Vagina (tissue), 2 donors: ENCODE measurements at regions not wholly inside any gene's neighbourhood (a gene's known extent, or its start where the extent isn't known, plus 50 kb on each side); places are given as distances from the start of the nearest gene placed in this dataset.

ENCODE experiments used
- DNase-seq, 2 donors: peaks; one replicate each; pipeline ENCODE4 v3.0.0-alpha.2; 2017; ENCODE audit errors: extremely low spot score in 2 of 2
- H3K27ac ChIP-seq: fragments of 200-600 bp; sonication (generic); one replicate; pipeline ENCODE4 v1.5.1; 2019
- H3K27me3 ChIP-seq: fragments of 200-600 bp; sonication (generic); one replicate; pipeline ENCODE4 v1.5.1; 2019
- H3K36me3 ChIP-seq, 2 donors: fragments of 200-600 bp; sonication (generic); one replicate each; pipeline ENCODE4 v1.5.1; 2017 to 2019
- H3K4me1 ChIP-seq: fragments of 200-600 bp; sonication (generic); one replicate; pipeline ENCODE4 v1.5.1; 2019
- H3K4me3 ChIP-seq, 2 donors: fragments of 200-600 bp; sonication (generic); 1 replicate in 1 of 2; 2 replicates in 1 of 2; pipeline ENCODE4 v1.5.1; 2016 to 2019
- H3K9me3 ChIP-seq: fragments of 200-600 bp; sonication (generic); one replicate; pipeline ENCODE4 v1.5.1; 2019
- POLR2A ChIP-seq, 2 donors: fragments of 450-650 bp; IDR thresholded peaks; one replicate each; pipeline ENCODE4 v1.6.1; 2017; ENCODE audit warnings: antibody characterized with exemption in 2 of 2, mild to moderate bottlenecking in 2 of 2, moderate library complexity in 2 of 2
- POLR2AphosphoS5 ChIP-seq, 2 donors: sonication (generic); formaldehyde crosslinking; IDR thresholded peaks; one replicate each; pipeline ENCODE4 v1.9.0; 2017; ENCODE audit warnings: antibody characterized with exemption in 2 of 2, mild to moderate bottlenecking in 2 of 2, low read depth in 1 of 2; ENCODE audit not compliant: insufficient read depth in 1 of 2
- intact Hi-C: fragments of 100-400 bp; cut with DNase I; formaldehyde crosslinking; loops from one replicate; pipeline ENCODE4 v1.15.1; 2023
- TF ChIP-seq, protein P1 (sequence below), 3 experiments: fragments of 450-650 bp in 2 of 3; fragments of 200-600 bp in 1 of 3; sonication (generic) in 1 of 3; IDR thresholded peaks; one replicate each; pipeline ENCODE4 v1.5.1; 2017 to 2019; ENCODE audit warnings: antibody characterized with exemption in 3 of 3, mild to moderate bottlenecking in 2 of 3, moderate library complexity in 2 of 3

DNA sequence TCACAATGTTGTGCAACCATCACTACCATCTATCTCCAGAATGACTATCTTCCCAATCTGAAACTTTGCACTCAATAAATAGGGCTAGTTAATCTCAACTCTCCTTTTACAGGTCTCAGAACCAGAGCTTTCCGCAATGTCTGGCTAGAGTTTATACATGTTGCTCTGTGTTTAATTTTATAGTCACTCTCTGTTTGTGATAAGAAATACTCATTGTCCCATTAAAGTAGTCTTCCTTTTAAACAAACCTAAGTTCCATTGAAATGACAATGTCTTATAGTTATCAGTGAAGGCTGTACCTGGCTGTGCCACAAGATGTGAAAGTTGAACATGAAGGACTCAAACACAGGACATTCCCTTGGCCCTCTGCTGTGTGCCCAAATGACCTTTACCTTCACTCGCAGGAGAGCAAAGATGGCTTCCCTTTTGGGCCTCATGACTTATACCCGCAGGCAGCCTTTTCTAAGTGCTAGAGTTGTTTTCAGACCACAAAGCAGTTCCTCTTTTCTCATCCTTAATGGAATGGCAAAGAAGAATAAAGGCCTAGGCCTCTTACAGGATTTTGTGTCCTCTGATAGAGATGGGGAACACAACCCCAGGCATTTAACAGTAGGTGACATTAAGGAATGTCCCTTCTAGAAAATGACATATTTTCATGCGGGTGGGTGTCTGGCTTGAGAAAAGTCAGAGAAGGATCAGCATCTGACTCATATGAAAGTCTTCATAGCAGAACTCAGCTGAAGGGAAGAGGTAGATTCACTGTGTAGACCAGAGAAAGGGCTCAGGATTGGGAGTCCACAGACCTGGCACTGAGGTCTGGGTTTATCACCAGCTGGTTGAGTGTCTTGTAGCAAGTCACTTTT, 69.6 kb upstream of the ATP10B start:
- no peak for DNase-seq
- TF ChIP-seq, protein P1, sequence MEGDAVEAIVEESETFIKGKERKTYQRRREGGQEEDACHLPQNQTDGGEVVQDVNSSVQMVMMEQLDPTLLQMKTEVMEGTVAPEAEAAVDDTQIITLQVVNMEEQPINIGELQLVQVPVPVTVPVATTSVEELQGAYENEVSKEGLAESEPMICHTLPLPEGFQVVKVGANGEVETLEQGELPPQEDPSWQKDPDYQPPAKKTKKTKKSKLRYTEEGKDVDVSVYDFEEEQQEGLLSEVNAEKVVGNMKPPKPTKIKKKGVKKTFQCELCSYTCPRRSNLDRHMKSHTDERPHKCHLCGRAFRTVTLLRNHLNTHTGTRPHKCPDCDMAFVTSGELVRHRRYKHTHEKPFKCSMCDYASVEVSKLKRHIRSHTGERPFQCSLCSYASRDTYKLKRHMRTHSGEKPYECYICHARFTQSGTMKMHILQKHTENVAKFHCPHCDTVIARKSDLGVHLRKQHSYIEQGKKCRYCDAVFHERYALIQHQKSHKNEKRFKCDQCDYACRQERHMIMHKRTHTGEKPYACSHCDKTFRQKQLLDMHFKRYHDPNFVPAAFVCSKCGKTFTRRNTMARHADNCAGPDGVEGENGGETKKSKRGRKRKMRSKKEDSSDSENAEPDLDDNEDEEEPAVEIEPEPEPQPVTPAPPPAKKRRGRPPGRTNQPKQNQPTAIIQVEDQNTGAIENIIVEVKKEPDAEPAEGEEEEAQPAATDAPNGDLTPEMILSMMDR (IDR thresholded peaks at IDR 0.05): no peak

DNA sequence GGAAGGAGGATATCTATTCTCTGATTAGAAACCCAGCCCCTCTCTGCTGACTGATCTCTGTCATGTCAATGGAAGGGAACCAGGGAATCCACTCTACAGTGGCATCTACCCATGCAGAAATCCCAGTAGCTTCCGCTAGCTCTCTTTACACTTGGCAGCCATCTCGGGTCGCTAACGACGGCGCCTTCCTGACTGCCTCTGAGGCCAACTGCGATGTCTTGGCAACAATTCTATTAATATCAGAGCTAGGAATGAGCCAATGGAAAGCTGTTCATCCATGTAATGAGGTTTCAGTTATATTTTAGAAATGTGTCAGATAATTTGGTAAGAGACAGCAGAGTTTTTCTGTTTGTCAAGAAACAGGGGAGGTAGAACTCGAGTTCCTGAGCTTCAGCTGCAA, 67.6 kb upstream of the ATP10B start:
- H3K27ac ChIP-seq: no peak overlapping the region
- DNase-seq: no peak
- H3K4me1 ChIP-seq: no peaks in the 10 kb centered on the region
- no peak overlapping the region for H3K4me3 ChIP-seq
- no peaks in the 10 kb centered on the region for H3K9me3 ChIP-seq
- intact Hi-C loops: no loop called here
- H3K27me3 ChIP-seq: no peaks in the 10 kb centered on the region
- TF ChIP-seq POLR2A (IDR thresholded peaks at IDR 0.05) (no peak), POLR2AphosphoS5 (IDR thresholded peaks at IDR 0.05; ENCODE audit: insufficient read depth in 1 of 2, low read depth in 1 of 2) (no peak)
- TF ChIP-seq, protein P1 (IDR thresholded peaks at IDR 0.05): no peak
- no peaks in the 10 kb centered on the region for H3K36me3 ChIP-seq

More for the DNA sequence above, 69.6 kb upstream of the ATP10B start:
- H3K4me1 ChIP-seq: peaks cover 10% of the 10 kb centered on the region
- H3K4me3 ChIP-seq: no peak overlapping the region
- H3K36me3 ChIP-seq: no peaks in the 10 kb centered on the region
- no peak overlapping the region for H3K27ac ChIP-seq
- no peaks in the 10 kb centered on the region for H3K9me3 ChIP-seq
- H3K27me3 ChIP-seq: no peaks in the 10 kb centered on the region
- intact Hi-C loops: no loop called here

DNA sequence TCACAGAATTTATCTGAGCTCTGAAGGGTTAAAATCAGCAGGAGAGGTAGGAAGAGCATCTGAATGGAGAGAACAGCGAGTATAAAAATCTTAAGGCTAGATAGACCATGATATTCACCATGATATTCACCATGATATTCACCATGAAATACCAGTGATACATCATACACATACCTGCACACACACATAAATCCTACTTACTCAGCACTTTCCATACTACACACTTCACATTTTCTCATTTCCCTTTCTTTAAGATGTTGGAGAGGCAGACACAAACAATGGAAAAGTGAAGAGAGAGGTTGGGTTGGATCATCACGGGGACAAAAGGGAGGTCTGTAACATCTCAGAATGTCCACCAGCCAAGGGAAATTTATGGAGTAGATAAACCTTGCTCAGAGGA, 66.4 kb upstream of the ATP10B start:
- no peak for DNase-seq
- intact Hi-C loops: no loop called here
- Histone ChIP-seq H3K9me3 (no peaks in the 10 kb centered on the region), H3K27ac (no peak overlapping the region), H3K4me3 (no peak overlapping the region), H3K36me3 (no peaks in the 10 kb centered on the region), H3K27me3 (no peaks in the 10 kb centered on the region), H3K4me1 (no peaks in the 10 kb centered on the region)
- TF ChIP-seq POLR2AphosphoS5 (IDR thresholded peaks at IDR 0.05; ENCODE audit: insufficient read depth in 1 of 2, low read depth in 1 of 2) (no peak), POLR2A (IDR thresholded peaks at IDR 0.05) (no peak)
- TF ChIP-seq, protein P1 (IDR thresholded peaks at IDR 0.05): no peak

DNA sequence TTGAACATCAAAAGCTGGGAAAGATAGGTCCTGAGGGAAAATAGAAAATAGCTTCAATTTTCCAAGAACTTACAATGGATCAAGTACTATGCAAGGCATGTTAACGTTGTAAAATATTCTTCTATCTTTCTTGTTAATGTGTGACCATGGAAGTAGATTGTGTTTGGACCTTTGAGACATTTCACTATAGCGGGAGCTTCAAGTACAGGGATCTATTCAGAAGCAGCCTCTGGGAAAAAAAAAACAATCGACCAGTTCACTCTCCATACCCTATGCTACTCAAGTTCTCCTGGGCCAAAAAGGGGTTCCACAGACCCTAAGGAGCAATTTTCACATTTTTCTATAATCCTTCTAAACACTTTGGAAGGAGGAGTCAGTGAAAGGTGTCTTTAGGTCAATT, 54.1 kb upstream of the ATP10B start:
- Histone ChIP-seq H3K4me3 (no peak overlapping the region), H3K27ac (no peak overlapping the region), H3K4me1 (no peaks in the 10 kb centered on the region), H3K36me3 (no peaks in the 10 kb centered on the region), H3K27me3 (no peaks in the 10 kb centered on the region), H3K9me3 (no peaks in the 10 kb centered on the region)
- no peak for DNase-seq
- no peak for TF ChIP-seq POLR2A (IDR thresholded peaks at IDR 0.05)
- no peak for TF ChIP-seq POLR2AphosphoS5 (IDR thresholded peaks at IDR 0.05; ENCODE audit: insufficient read depth in 1 of 2, low read depth in 1 of 2)
- TF ChIP-seq, protein P1 (IDR thresholded peaks at IDR 0.05): no peak
- intact Hi-C loops: no loop called here

DNA sequence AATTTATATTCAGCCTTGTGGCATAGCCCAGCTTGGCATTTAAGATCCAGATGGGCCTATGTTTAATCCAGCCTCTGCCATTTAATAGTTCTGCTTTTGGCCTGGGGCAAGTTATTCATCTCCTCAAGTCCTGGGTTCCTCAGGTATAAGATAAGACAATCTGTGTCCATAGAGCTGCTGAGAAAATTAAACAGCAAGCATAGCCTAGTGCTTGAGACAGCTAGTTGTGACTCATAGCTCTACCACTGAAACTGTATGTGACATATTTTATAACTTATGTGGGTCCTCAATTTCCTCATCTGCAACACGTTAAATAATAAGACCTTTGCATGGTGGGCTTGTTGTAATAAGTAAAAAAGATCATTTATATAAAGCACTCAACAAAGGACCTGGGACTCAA, 53.3 kb upstream of the ATP10B start:
- Histone ChIP-seq H3K9me3 (no peaks in the 10 kb centered on the region), H3K27ac (no peak overlapping the region), H3K27me3 (no peaks in the 10 kb centered on the region), H3K4me3 (no peak overlapping the region), H3K36me3 (no peaks in the 10 kb centered on the region), H3K4me1 (no peaks in the 10 kb centered on the region)
- no peak for DNase-seq
- intact Hi-C loops: no loop called here
- TF ChIP-seq POLR2AphosphoS5 (IDR thresholded peaks at IDR 0.05; ENCODE audit: insufficient read depth in 1 of 2, low read depth in 1 of 2) (no peak), POLR2A (IDR thresholded peaks at IDR 0.05) (no peak)
- TF ChIP-seq, protein P1 (IDR thresholded peaks at IDR 0.05): no peak
